K562 (cell line): ENCODE measurements at regions not wholly inside any gene's neighbourhood (a gene's known extent, or its start where the extent isn't known, plus 50 kb on each side); places are given as distances from the start of the nearest gene placed in this dataset.
A peak's percentile ranks its signal among the peaks of the same experiment; 100 is the strongest.

Source experiments
- ATAC-seq: fragments of 200-7000 bp; cut with Tn5 transposase; 3 replicates; pipeline ENCODE4 v1.9.1; 2020; ENCODE audit warnings: moderate library complexity
- BruUV-seq: library from RNA; stranded (reverse); fragments of 400-500 nt; replicated peaks from 2 replicates; lab custom pipeline; 2021; lab: Mats Ljungman, UMichigan
- CTCF ChIA-PET: fragments of 300-600 bp; formaldehyde crosslinking; extraction: SDS; loops from one replicate; lab custom pipeline; 2021; ENCODE audit warnings: low intra/inter-chr PET ratio; lab: Yijun Ruan, JAX
- POLR2A ChIA-PET: fragments of 300-600, 350-650 bp; sonication (Branson Sonifier 250); formaldehyde crosslinking; extraction: SDS; loops from one replicate; lab custom pipeline; 2021; ENCODE audit warnings: antibody characterized with exemption, inconsistent platforms; lab: Yijun Ruan, JAX
- DNase-seq, 4 experiments: peaks; one replicate each; pipeline versions ENCODE4 v3.0.0 to v3.0.0-alpha.2; 2011 to 2018; ENCODE audit warnings: low spot score in 3 of 4, mixed read lengths in 3 of 4; ENCODE audit errors: extremely low read depth in 1 of 4
- FAIRE-seq: peaks from 2 replicates; lab custom pipeline; 2011; peaks lifted over from hg19 to GRCh38; lab: Jason Lieb, UNC
- H2AFZ ChIP-seq: 2 replicates; pipeline ENCODE4 v1.6.0; 2011; ENCODE audit warnings: low read depth, low read length, control low read depth, inconsistent platforms
- H3K27ac ChIP-seq: fragments of 200-600 bp; 3 replicates; pipeline ENCODE4 v1.8.0; 2011; ENCODE audit warnings: low read depth, mild to moderate bottlenecking, control low read depth, inconsistent platforms, low read length, moderate library complexity, mixed read lengths; ENCODE audit errors: extremely low read depth
- H3K27me3 ChIP-seq, 2 experiments: fragments of 300-600 bp in 1 of 2; 2 replicates in 1 of 2; 3 replicates in 1 of 2; pipeline versions ENCODE4 v1.6.0 to v1.8.0; 2011; ENCODE audit warnings: inconsistent platforms in 2 of 2, low read length in 2 of 2, mild to moderate bottlenecking in 1 of 2, mixed read lengths in 1 of 2, moderate library complexity in 1 of 2; ENCODE audit not compliant: control insufficient read depth in 2 of 2, insufficient read depth in 2 of 2
- H3K36me3 ChIP-seq: fragments of 300-600 bp; 3 replicates; pipeline ENCODE4 v1.8.0; 2011; ENCODE audit warnings: mild to moderate bottlenecking, low read length, inconsistent platforms; ENCODE audit not compliant: control insufficient read depth, insufficient read depth
- H3K4me1 ChIP-seq, 2 experiments: fragments of 200-600 bp in 1 of 2; replicated peaks in 1 of 2; 2 replicates in 1 of 2; 3 replicates in 1 of 2; pipeline versions ENCODE4 v1.5.1 to v1.8.0; 2011; ENCODE audit warnings: inconsistent platforms in 2 of 2, low read length in 2 of 2, mild to moderate bottlenecking in 1 of 2, mixed read lengths in 1 of 2, moderate library complexity in 1 of 2; ENCODE audit not compliant: control insufficient read depth in 2 of 2, insufficient read depth in 2 of 2
- H3K4me2 ChIP-seq: 2 replicates; pipeline ENCODE4 v1.6.1; 2011; ENCODE audit warnings: low read length, control low read depth, inconsistent platforms, mixed read lengths; ENCODE audit not compliant: insufficient read depth
- H3K4me3 ChIP-seq: fragments of 200-600 bp; sonication (generic), shearing (Covaris generic); 2 replicates; pipeline ENCODE4 v1.5.1; 2016; ENCODE audit warnings: control low read depth, inconsistent platforms
- H3K79me2 ChIP-seq: fragments of 200-600 bp; 3 replicates; pipeline ENCODE4 v1.8.0; 2011; ENCODE audit warnings: low read length, inconsistent platforms; ENCODE audit not compliant: control insufficient read depth, insufficient read depth
- H3K9ac ChIP-seq, 2 experiments: 2 replicates each; pipeline versions ENCODE4 v1.6.0 to v1.6.1; 2011; ENCODE audit warnings: low read depth in 2 of 2, low read length in 2 of 2, control low read depth in 1 of 2, inconsistent platforms in 1 of 2, mild to moderate bottlenecking in 1 of 2, mixed read lengths in 1 of 2; ENCODE audit not compliant: insufficient read depth in 1 of 2
- H3K9me1 ChIP-seq: one replicate; pipeline ENCODE4 v1.6.0; 2011; ENCODE audit warnings: inconsistent platforms, mild to moderate bottlenecking, low read length, moderate library complexity; ENCODE audit not compliant: control insufficient read depth, insufficient read depth
- H3K9me3 ChIP-seq: replicated peaks from 2 replicates; pipeline ENCODE4 v1.5.1; 2011; ENCODE audit warnings: low read depth, low read length, inconsistent platforms; ENCODE audit not compliant: control insufficient read depth, insufficient read depth
- H4K20me1 ChIP-seq: replicated peaks from 2 replicates; pipeline ENCODE4 v1.6.1; 2011; ENCODE audit warnings: low read length, inconsistent platforms, mixed read lengths; ENCODE audit not compliant: control insufficient read depth, insufficient read depth
- C11orf30 ChIP-seq: fragments of 450-650 bp; IDR thresholded peaks from 2 replicates; pipeline ENCODE4 v1.6.1; 2016; ENCODE audit warnings: low read depth, mild to moderate bottlenecking
- HNRNPK ChIP-seq: fragments of 200-400 bp; formaldehyde crosslinking; IDR thresholded peaks from one replicate; pipeline ENCODE4 v1.6.1; 2018; ENCODE audit warnings: mild to moderate bottlenecking, low read depth, low read length; ENCODE audit not compliant: poor library complexity, severe bottlenecking
- HNRNPL ChIP-seq: fragments of 200-400 bp; formaldehyde crosslinking; IDR thresholded peaks from 2 replicates; pipeline ENCODE4 v1.6.1; 2017; ENCODE audit warnings: low read depth, mild to moderate bottlenecking, low read length
- RAD21 ChIP-seq, 2 experiments: fragments of 250-450 bp in 1 of 2; fragments of 450-650 bp in 1 of 2; sonication (Bioruptor Pico) in 1 of 2; formaldehyde crosslinking in 1 of 2; IDR thresholded peaks in 1 of 2; conservative IDR thresholded peaks in 1 of 2; 2 replicates each; pipeline versions ENCODE4 v1.4.0 to v1.8.0; 2020 to 2022; ENCODE audit warnings: mild to moderate bottlenecking in 2 of 2, moderate library complexity in 1 of 2
- TEAD2 ChIP-seq: fragments of 450-650 bp; IDR thresholded peaks from 2 replicates; pipeline ENCODE4 v1.6.1; 2016; ENCODE audit warnings: missing genetic modification characterization, control low read depth, missing compliant biosample characterization
- ZNF316 ChIP-seq: fragments of 450-650 bp; IDR thresholded peaks from 2 replicates; pipeline ENCODE4 v1.6.1; 2016
- WGBS: fragments of 100-300 bp; shearing (Covaris generic); methylation state at CpG from one replicate; pipeline ENCODE4 v1.1.6; 2016; ENCODE audit warnings: low coverage, mixed read lengths; ENCODE audit not compliant: insufficient coverage; ENCODE audit errors: missing lambda C conversion rate; 5-methylcytosine and 5-hydroxymethylcytosine counted together
- in situ Hi-C: fragments of 300-500 bp; cut with MboI; formaldehyde crosslinking; loops from 4 replicates; pipeline ENCODE4 v1.15.0; 2018; ENCODE audit warnings: inconsistent platforms, mixed read lengths
- intact Hi-C: fragments of 100-400 bp; cut with micrococcal nuclease; formaldehyde crosslinking; loops from 2 replicates; pipeline ENCODE4 v1.14.2; 2022
- TF ChIP-seq, protein P1 (sequence below): fragments of 250-450 bp; sonication (Bioruptor Pico); IDR thresholded peaks from 2 replicates; pipeline ENCODE4 v1.9.0; 2021; ENCODE audit warnings: mild to moderate bottlenecking, inconsistent platforms
- TF ChIP-seq, protein P2 (sequence below), 3 experiments: IDR thresholded peaks in 2 of 3; conservative IDR thresholded peaks in 1 of 3; 2 replicates each; pipeline ENCODE4 v1.5.1; 2011 to 2012; ENCODE audit warnings: low read length in 3 of 3, mild to moderate bottlenecking in 3 of 3, control low read depth in 2 of 3, improper control_type of control experiment in 1 of 3, inconsistent platforms in 1 of 3, low read depth in 1 of 3, mixed read lengths in 1 of 3, moderate library complexity in 1 of 3; ENCODE audit not compliant: insufficient read depth in 2 of 3
- TF ChIP-seq, protein P3 (sequence below): sonication (generic); formaldehyde crosslinking; IDR thresholded peaks from 2 replicates; pipeline ENCODE4 v1.8.0; 2023; ENCODE audit warnings: missing genetic modification reagents, mild to moderate bottlenecking, borderline replicate concordance

- Histone ChIP-seq H2AFZ (no peak overlapping the region), H4K20me1 (no peaks in the 10 kb centered on the region), H3K9ac (no peak overlapping the region), H3K79me2 (no peaks in the 10 kb centered on the region), H3K4me1 (no peaks in the 10 kb centered on the region; a peak in 1 of 5 replicates), H3K9me3 (no peaks in the 10 kb centered on the region; the same call in 1 of the 2 replicates), H3K36me3 (no peaks in the 10 kb centered on the region), H3K4me3 (no peak overlapping the region), H3K9me1 (no peaks in the 10 kb centered on the region), H3K4me2 (no peak overlapping the region), H3K27ac (no peak overlapping the region), H3K27me3 (no peaks in the 10 kb centered on the region)
- ATAC-seq (no peak), DNase-seq (peak in 1 of 4 experiments; percentile 9), FAIRE-seq (no peak)
- ChIA-PET CTCF (no interaction called here), POLR2A (no interaction called here)
- in situ Hi-C loops (no loop called here), intact Hi-C loops (no loop called here)
- 14% methylated on average over 7 of the region's 7 CpGs for WGBS
- TF ChIP-seq, protein P1, sequence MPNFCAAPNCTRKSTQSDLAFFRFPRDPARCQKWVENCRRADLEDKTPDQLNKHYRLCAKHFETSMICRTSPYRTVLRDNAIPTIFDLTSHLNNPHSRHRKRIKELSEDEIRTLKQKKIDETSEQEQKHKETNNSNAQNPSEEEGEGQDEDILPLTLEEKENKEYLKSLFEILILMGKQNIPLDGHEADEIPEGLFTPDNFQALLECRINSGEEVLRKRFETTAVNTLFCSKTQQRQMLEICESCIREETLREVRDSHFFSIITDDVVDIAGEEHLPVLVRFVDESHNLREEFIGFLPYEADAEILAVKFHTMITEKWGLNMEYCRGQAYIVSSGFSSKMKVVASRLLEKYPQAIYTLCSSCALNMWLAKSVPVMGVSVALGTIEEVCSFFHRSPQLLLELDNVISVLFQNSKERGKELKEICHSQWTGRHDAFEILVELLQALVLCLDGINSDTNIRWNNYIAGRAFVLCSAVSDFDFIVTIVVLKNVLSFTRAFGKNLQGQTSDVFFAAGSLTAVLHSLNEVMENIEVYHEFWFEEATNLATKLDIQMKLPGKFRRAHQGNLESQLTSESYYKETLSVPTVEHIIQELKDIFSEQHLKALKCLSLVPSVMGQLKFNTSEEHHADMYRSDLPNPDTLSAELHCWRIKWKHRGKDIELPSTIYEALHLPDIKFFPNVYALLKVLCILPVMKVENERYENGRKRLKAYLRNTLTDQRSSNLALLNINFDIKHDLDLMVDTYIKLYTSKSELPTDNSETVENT (CRISPR knock-in tag): no peak
- TF ChIP-seq, protein P2, sequence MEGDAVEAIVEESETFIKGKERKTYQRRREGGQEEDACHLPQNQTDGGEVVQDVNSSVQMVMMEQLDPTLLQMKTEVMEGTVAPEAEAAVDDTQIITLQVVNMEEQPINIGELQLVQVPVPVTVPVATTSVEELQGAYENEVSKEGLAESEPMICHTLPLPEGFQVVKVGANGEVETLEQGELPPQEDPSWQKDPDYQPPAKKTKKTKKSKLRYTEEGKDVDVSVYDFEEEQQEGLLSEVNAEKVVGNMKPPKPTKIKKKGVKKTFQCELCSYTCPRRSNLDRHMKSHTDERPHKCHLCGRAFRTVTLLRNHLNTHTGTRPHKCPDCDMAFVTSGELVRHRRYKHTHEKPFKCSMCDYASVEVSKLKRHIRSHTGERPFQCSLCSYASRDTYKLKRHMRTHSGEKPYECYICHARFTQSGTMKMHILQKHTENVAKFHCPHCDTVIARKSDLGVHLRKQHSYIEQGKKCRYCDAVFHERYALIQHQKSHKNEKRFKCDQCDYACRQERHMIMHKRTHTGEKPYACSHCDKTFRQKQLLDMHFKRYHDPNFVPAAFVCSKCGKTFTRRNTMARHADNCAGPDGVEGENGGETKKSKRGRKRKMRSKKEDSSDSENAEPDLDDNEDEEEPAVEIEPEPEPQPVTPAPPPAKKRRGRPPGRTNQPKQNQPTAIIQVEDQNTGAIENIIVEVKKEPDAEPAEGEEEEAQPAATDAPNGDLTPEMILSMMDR (IDR thresholded peaks at IDR 0.05 in 2 of 3, conservative IDR thresholded peaks at IDR 0.05 in 1 of 3; ENCODE audit: insufficient read depth in 2 of 3, low read depth in 1 of 3, low read length in 3 of 3): peak in 1 of 3 experiments; percentile 39; a peak in 2 of 6 replicates
- TF ChIP-seq HNRNPL (no peak), C11orf30 (peak; percentile 36; the same call in 1 of the 2 replicates), ZNF316 (peak; percentile 47; the same call in 1 of the 2 replicates), RAD21 (CRISPR knock-in tag; conservative IDR thresholded peaks at IDR 0.05 in 1 of 2, IDR thresholded peaks at IDR 0.05 in 1 of 2) (peak in 1 of 2 experiments; percentile 36; a peak in 2 of 4 replicates), TEAD2 (tag) (no peak), HNRNPK (no peak)
- TF ChIP-seq, protein P3, sequence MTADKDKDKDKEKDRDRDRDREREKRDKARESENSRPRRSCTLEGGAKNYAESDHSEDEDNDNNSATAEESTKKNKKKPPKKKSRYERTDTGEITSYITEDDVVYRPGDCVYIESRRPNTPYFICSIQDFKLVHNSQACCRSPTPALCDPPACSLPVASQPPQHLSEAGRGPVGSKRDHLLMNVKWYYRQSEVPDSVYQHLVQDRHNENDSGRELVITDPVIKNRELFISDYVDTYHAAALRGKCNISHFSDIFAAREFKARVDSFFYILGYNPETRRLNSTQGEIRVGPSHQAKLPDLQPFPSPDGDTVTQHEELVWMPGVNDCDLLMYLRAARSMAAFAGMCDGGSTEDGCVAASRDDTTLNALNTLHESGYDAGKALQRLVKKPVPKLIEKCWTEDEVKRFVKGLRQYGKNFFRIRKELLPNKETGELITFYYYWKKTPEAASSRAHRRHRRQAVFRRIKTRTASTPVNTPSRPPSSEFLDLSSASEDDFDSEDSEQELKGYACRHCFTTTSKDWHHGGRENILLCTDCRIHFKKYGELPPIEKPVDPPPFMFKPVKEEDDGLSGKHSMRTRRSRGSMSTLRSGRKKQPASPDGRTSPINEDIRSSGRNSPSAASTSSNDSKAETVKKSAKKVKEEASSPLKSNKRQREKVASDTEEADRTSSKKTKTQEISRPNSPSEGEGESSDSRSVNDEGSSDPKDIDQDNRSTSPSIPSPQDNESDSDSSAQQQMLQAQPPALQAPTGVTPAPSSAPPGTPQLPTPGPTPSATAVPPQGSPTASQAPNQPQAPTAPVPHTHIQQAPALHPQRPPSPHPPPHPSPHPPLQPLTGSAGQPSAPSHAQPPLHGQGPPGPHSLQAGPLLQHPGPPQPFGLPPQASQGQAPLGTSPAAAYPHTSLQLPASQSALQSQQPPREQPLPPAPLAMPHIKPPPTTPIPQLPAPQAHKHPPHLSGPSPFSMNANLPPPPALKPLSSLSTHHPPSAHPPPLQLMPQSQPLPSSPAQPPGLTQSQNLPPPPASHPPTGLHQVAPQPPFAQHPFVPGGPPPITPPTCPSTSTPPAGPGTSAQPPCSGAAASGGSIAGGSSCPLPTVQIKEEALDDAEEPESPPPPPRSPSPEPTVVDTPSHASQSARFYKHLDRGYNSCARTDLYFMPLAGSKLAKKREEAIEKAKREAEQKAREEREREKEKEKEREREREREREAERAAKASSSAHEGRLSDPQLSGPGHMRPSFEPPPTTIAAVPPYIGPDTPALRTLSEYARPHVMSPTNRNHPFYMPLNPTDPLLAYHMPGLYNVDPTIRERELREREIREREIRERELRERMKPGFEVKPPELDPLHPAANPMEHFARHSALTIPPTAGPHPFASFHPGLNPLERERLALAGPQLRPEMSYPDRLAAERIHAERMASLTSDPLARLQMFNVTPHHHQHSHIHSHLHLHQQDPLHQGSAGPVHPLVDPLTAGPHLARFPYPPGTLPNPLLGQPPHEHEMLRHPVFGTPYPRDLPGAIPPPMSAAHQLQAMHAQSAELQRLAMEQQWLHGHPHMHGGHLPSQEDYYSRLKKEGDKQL (CRISPR knock-in tag): no peak
- no TSS peak for BruUV-seq
Measured at GRCh38 chr1:214952648-214953047, 129.9 kb upstream of the KCNK2 start.
